GM12873 (cell line): ENCODE measurements at regions not wholly inside any gene's neighbourhood (a gene's known extent, or its start where the extent isn't known, plus 50 kb on each side); places are given as distances from the start of the nearest gene placed in this dataset.

Experiments used
- CTCF ChIP-seq: IDR thresholded peaks from 2 replicates; pipeline ENCODE4 v1.5.1; 2012; ENCODE audit warnings: low read depth, mild to moderate bottlenecking, moderate library complexity, low read length, control low read depth; ENCODE audit not compliant: insufficient read depth; ENCODE audit errors: missing control alignments

GRCh38 chr6:15745781-15746180 lies 83.0 kb upstream of the DTNBP1 start:
- no peak for TF ChIP-seq CTCF

- no peak for TF ChIP-seq CTCF
These were observed 82.1 kb upstream of the DTNBP1 start for GRCh38 chr6:15744818-15745402.

- TF ChIP-seq CTCF, result no peak
These were observed 78.6 kb upstream of the DTNBP1 start for GRCh38 chr6:15741405-15741804.

GRCh38 chr6:15739867-15740266 lies 77.0 kb upstream of the DTNBP1 start:
- no peak for TF ChIP-seq CTCF

- no peak for TF ChIP-seq CTCF
These were observed 76.5 kb upstream of the DTNBP1 start for GRCh38 chr6:15739353-15739752.

GRCh38 chr6:15736297-15736696 lies 73.5 kb upstream of the DTNBP1 start:
- no peak for TF ChIP-seq CTCF

- no peak for TF ChIP-seq CTCF
These were observed 72.9 kb upstream of the DTNBP1 start for GRCh38 chr6:15735567-15736265.
